PC-3 (cell line): ENCODE measurements at regions not wholly inside any gene's neighbourhood (a gene's known extent, or its start where the extent isn't known, plus 50 kb on each side); places are given as distances from the start of the nearest gene placed in this dataset.

ENCODE experiments used
- CTCF ChIP-seq: fragments of 300-600 bp; sonication (generic); conservative IDR thresholded peaks from 2 replicates; pipeline ENCODE4 v1.5.1; 2017; ENCODE audit warnings: antibody characterized with exemption, low read depth, mild to moderate bottlenecking, low read length
- EZH2 ChIP-seq: fragments of 300-600 bp; sonication (generic); IDR thresholded peaks from one replicate; pipeline ENCODE4 v1.6.1; 2017; ENCODE audit warnings: antibody characterized with exemption, mild to moderate bottlenecking, low read length; ENCODE audit not compliant: unreplicated experiment
- EZH2phosphoT487 ChIP-seq: fragments of 300-600 bp; sonication (generic); IDR thresholded peaks from 2 replicates; pipeline ENCODE4 v1.6.1; 2018; ENCODE audit warnings: mild to moderate bottlenecking, antibody characterized with exemption, low read length, borderline replicate concordance

- TF ChIP-seq CTCF (no peak), EZH2 (no peak), EZH2phosphoT487 (no peak)
These were observed 104.3 kb upstream of the IGSF1 start for GRCh38 chrX:131393426-131393825.
